Large intestine (tissue), 3 donors: ENCODE measurements at regions not wholly inside any gene's neighbourhood (a gene's known extent, or its start where the extent isn't known, plus 50 kb on each side); places are given as distances from the start of the nearest gene placed in this dataset.
"Not testable (repeated sequence)": the region's sequence is repeated elsewhere in the genome, so short reads cannot be mapped to it uniquely, and the experiment has no call there.

Source experiments
- DNase-seq, 2 donors: peaks; one replicate each; pipeline versions ENCODE4 v3.0.0 to v3.0.0-alpha.2; 2013
- H3K27ac ChIP-seq: one replicate; pipeline ENCODE4 v1.5.1; 2013; ENCODE audit warnings: low read length
- H3K27me3 ChIP-seq: 2 replicates; pipeline ENCODE4 v1.6.1; 2013; ENCODE audit warnings: low read length; ENCODE audit not compliant: control insufficient read depth, insufficient read depth
- H3K36me3 ChIP-seq: 2 replicates; pipeline ENCODE4 v1.6.1; 2013; ENCODE audit warnings: low read length; ENCODE audit not compliant: control insufficient read depth, insufficient read depth
- H3K4me1 ChIP-seq: one replicate; pipeline ENCODE4 v1.6.1; 2013; ENCODE audit warnings: low read length; ENCODE audit not compliant: control insufficient read depth, insufficient read depth
- H3K4me3 ChIP-seq: one replicate; pipeline ENCODE4 v1.5.1; 2013; ENCODE audit warnings: low read length
- H3K9me3 ChIP-seq: one replicate; pipeline ENCODE4 v1.6.1; 2013; ENCODE audit warnings: mild to moderate bottlenecking, low read depth, low read length, moderate library complexity; ENCODE audit not compliant: control insufficient read depth
- WGBS: methylation state at CpG from one replicate; pipeline ENCODE4 v1.1.5; 2013; ENCODE audit warnings: low lambda C conversion rate; ENCODE audit not compliant: insufficient coverage; 5-methylcytosine and 5-hydroxymethylcytosine counted together

GRCh38 chr3:109851854-109852253 is 514.5 kb upstream of the DPPA4 start:
- Histone ChIP-seq H3K4me1 (no peaks in the 10 kb centered on the region), H3K27me3 (no peaks in the 10 kb centered on the region), H3K36me3 (no peaks in the 10 kb centered on the region), H3K27ac (no peak overlapping the region), H3K4me3 (no peak overlapping the region), H3K9me3 (peaks cover 14% of the 10 kb centered on the region)
- DNase-seq = no peak
- WGBS = 100% methylated on average over 1 of the region's 1 CpG

- H3K4me1 ChIP-seq = no peaks in the 10 kb centered on the region
- WGBS = no CpG with 5 or more reads among the region's 3 CpGs
- H3K27me3 ChIP-seq = no peaks in the 10 kb centered on the region
- peaks cover 14% of the 10 kb centered on the region for H3K9me3 ChIP-seq
- no peak for DNase-seq
- no peak overlapping the region for H3K27ac ChIP-seq
- H3K4me3 ChIP-seq = no peak overlapping the region
- no peaks in the 10 kb centered on the region for H3K36me3 ChIP-seq
These were observed 514.9 kb upstream of the DPPA4 start for GRCh38 chr3:109852283-109852682.

GRCh38 chr3:109853077-109853731 is 515.9 kb upstream of the DPPA4 start:
- WGBS = 68% methylated on average over 2 of the region's 2 CpGs
- Histone ChIP-seq H3K27me3 (no peaks in the 10 kb centered on the region), H3K4me3 (no peak overlapping the region), H3K36me3 (no peaks in the 10 kb centered on the region), H3K27ac (no peak overlapping the region), H3K9me3 (peaks cover 14% of the 10 kb centered on the region), H3K4me1 (no peaks in the 10 kb centered on the region)
- DNase-seq = no peak

GRCh38 chr3:109863701-109864100 is 526.4 kb upstream of the DPPA4 start:
- H3K9me3 ChIP-seq = no peaks in the 10 kb centered on the region
- H3K4me1 ChIP-seq = no peaks in the 10 kb centered on the region
- no peak overlapping the region for H3K4me3 ChIP-seq
- no peaks in the 10 kb centered on the region for H3K36me3 ChIP-seq
- H3K27me3 ChIP-seq = no peaks in the 10 kb centered on the region
- no CpG with 5 or more reads among the region's 1 CpG for WGBS
- no peak overlapping the region for H3K27ac ChIP-seq
- no peak for DNase-seq

GRCh38 chr3:109864452-109864851 is 527.1 kb upstream of the DPPA4 start:
- no peaks in the 10 kb centered on the region for H3K9me3 ChIP-seq
- H3K4me3 ChIP-seq = no peak overlapping the region
- H3K27me3 ChIP-seq = no peaks in the 10 kb centered on the region
- H3K27ac ChIP-seq = no peak overlapping the region
- no peaks in the 10 kb centered on the region for H3K4me1 ChIP-seq
- no peak for DNase-seq
- no peaks in the 10 kb centered on the region for H3K36me3 ChIP-seq

GRCh38 chr3:109869586-109869985 is 532.2 kb upstream of the DPPA4 start:
- no peak overlapping the region for H3K4me3 ChIP-seq
- H3K27me3 ChIP-seq = no peaks in the 10 kb centered on the region
- DNase-seq = no peak
- H3K4me1 ChIP-seq = no peaks in the 10 kb centered on the region
- H3K9me3 ChIP-seq = no peaks in the 10 kb centered on the region
- H3K36me3 ChIP-seq = no peaks in the 10 kb centered on the region
- no peak overlapping the region for H3K27ac ChIP-seq

- WGBS = no CpG with 5 or more reads among the region's 1 CpG
- Histone ChIP-seq H3K4me1 (no peaks in the 10 kb centered on the region), H3K36me3 (no peaks in the 10 kb centered on the region), H3K27me3 (no peaks in the 10 kb centered on the region), H3K9me3 (no peaks in the 10 kb centered on the region), H3K27ac (no peak overlapping the region), H3K4me3 (no peak overlapping the region)
- no peak for DNase-seq
These were observed 537.8 kb upstream of the DPPA4 start for GRCh38 chr3:109874896-109875708.

GRCh38 chr3:109877616-109878015 is 540.3 kb upstream of the DPPA4 start:
- H3K27ac ChIP-seq, H3K4me3 ChIP-seq, H3K27me3 ChIP-seq, H3K9me3 ChIP-seq, DNase-seq, H3K4me1 ChIP-seq, H3K36me3 ChIP-seq: not testable (repeated sequence)
- 100% methylated on average over 1 of the region's 2 CpGs for WGBS

- no peaks in the 10 kb centered on the region for H3K36me3 ChIP-seq
- H3K9me3 ChIP-seq = no peaks in the 10 kb centered on the region
- H3K4me3 ChIP-seq = no peak overlapping the region
- H3K4me1 ChIP-seq = no peaks in the 10 kb centered on the region
- H3K27ac ChIP-seq = no peak overlapping the region
- no peaks in the 10 kb centered on the region for H3K27me3 ChIP-seq
- no peak for DNase-seq
These were observed 544.8 kb upstream of the DPPA4 start for GRCh38 chr3:109882144-109882543.

GRCh38 chr3:109887293-109887692 is 549.9 kb upstream of the DPPA4 start:
- no peak for DNase-seq
- Histone ChIP-seq H3K36me3 (no peaks in the 10 kb centered on the region), H3K27ac (no peak overlapping the region), H3K4me1 (no peaks in the 10 kb centered on the region), H3K27me3 (no peaks in the 10 kb centered on the region), H3K4me3 (no peak overlapping the region), H3K9me3 (no peaks in the 10 kb centered on the region)
- WGBS = no CpG with 5 or more reads among the region's 2 CpGs

GRCh38 chr3:109888026-109888425 is 550.7 kb upstream of the DPPA4 start:
- Histone ChIP-seq H3K4me1 (no peaks in the 10 kb centered on the region), H3K36me3 (no peaks in the 10 kb centered on the region), H3K9me3 (no peaks in the 10 kb centered on the region), H3K4me3 (no peak overlapping the region), H3K27ac (no peak overlapping the region), H3K27me3 (no peaks in the 10 kb centered on the region)
- no peak for DNase-seq
